ENCODE measurements at regions not wholly inside any gene's neighbourhood (a gene's known extent, or its start where the extent isn't known, plus 50 kb on each side); places are given as distances from the start of the nearest gene placed in this dataset.

DNA sequence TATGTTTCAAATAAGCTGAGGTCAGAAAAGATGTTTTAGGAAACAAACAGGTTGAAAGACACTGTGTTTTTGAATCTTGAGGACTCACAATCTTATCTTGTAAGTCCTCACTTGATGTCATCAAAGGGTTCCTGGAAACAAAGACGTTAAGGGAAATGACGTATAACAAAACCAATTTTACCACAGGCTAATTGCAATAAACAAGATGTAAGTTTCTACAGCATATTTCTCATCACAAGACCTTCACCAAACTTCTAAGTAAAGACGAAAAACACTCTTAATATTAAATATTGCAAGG is 433.5 kb upstream of the FAT3 start:
- H3K4me1 Mint-ChIP-seq: no peaks in the 10 kb centered on the region
- H3K27me3 Mint-ChIP-seq (ENCODE audit: low read depth in 3 of 3): no peaks in the 10 kb centered on the region
- H3K27ac ChIP-seq (ENCODE audit: low read depth in 1 of 2, low read length in 2 of 2): no peak overlapping the region
- no peak overlapping the region for H3K27ac Mint-ChIP-seq
- H3K9me3 Mint-ChIP-seq: peaks cover 0 to 2% (median 0%) of the 10 kb centered on the region in 7 donors
- no peaks in the 10 kb centered on the region for H3K79me2 ChIP-seq (ENCODE audit: insufficient read depth, low read length)
- H3K4me2 ChIP-seq (replicated peaks; ENCODE audit: extremely low read depth, low read length, poor library complexity, severe bottlenecking): no peak overlapping the region
- H3K9ac ChIP-seq (ENCODE audit: insufficient read depth, low read length, poor library complexity, severe bottlenecking): no peak overlapping the region
- H3K27me3 ChIP-seq (ENCODE audit: control insufficient read depth in 2 of 2, insufficient read depth in 2 of 2, low read length in 2 of 2): no peaks in the 10 kb centered on the region
- intact Hi-C loops (cut with micrococcal nuclease): no loop called here
- no peaks in the 10 kb centered on the region for H3K36me3 Mint-ChIP-seq
- no peak overlapping the region for H3K4me3 Mint-ChIP-seq
- no peak overlapping the region for H3K4me3 ChIP-seq (replicated peaks in 1 of 3; ENCODE audit: low read depth in 2 of 3, low read length in 3 of 3)
- H4K20me1 ChIP-seq (ENCODE audit: insufficient read depth, low read length): no peaks in the 10 kb centered on the region
- WGBS (ENCODE audit: insufficient coverage): no CpG with 5 or more reads among the region's 3 CpGs
- TF ChIP-seq, protein P1, sequence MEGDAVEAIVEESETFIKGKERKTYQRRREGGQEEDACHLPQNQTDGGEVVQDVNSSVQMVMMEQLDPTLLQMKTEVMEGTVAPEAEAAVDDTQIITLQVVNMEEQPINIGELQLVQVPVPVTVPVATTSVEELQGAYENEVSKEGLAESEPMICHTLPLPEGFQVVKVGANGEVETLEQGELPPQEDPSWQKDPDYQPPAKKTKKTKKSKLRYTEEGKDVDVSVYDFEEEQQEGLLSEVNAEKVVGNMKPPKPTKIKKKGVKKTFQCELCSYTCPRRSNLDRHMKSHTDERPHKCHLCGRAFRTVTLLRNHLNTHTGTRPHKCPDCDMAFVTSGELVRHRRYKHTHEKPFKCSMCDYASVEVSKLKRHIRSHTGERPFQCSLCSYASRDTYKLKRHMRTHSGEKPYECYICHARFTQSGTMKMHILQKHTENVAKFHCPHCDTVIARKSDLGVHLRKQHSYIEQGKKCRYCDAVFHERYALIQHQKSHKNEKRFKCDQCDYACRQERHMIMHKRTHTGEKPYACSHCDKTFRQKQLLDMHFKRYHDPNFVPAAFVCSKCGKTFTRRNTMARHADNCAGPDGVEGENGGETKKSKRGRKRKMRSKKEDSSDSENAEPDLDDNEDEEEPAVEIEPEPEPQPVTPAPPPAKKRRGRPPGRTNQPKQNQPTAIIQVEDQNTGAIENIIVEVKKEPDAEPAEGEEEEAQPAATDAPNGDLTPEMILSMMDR (IDR thresholded peaks at IDR 0.05): no peak
- H3K9me3 ChIP-seq (replicated peaks in 1 of 2; ENCODE audit: control insufficient read depth in 1 of 2, insufficient read depth in 1 of 2, low read length in 2 of 2): no peaks in the 10 kb centered on the region
- no peaks in the 10 kb centered on the region for H3K36me3 ChIP-seq (replicated peaks in 1 of 2; ENCODE audit: control insufficient read depth in 1 of 2, insufficient read depth in 2 of 2, low read length in 2 of 2)
- H2AFZ ChIP-seq (ENCODE audit: insufficient read depth, low read depth, low read length, poor library complexity, severe bottlenecking): no peak overlapping the region
- DNase-seq: no peak
- H3K4me1 ChIP-seq (ENCODE audit: control insufficient read depth in 1 of 2, insufficient read depth in 2 of 2, low read length in 2 of 2): no peaks in the 10 kb centered on the region

GRCh38 chr11:91790346-91791170 is 434.1 kb upstream of the FAT3 start:
- Histone ChIP-seq H3K9ac (ENCODE audit: insufficient read depth, low read length, poor library complexity, severe bottlenecking) (no peak overlapping the region), H3K27me3 (ENCODE audit: control insufficient read depth in 2 of 2, insufficient read depth in 2 of 2, low read length in 2 of 2) (no peaks in the 10 kb centered on the region), H2AFZ (ENCODE audit: insufficient read depth, low read depth, low read length, poor library complexity, severe bottlenecking) (no peak overlapping the region), H3K4me2 (replicated peaks; ENCODE audit: extremely low read depth, low read length, poor library complexity, severe bottlenecking) (no peak overlapping the region), H3K9me3 (replicated peaks in 1 of 2; ENCODE audit: control insufficient read depth in 1 of 2, insufficient read depth in 1 of 2, low read length in 2 of 2) (no peaks in the 10 kb centered on the region), H3K4me1 (ENCODE audit: control insufficient read depth in 1 of 2, insufficient read depth in 2 of 2, low read length in 2 of 2) (no peaks in the 10 kb centered on the region), H3K4me3 (replicated peaks in 1 of 3; ENCODE audit: low read depth in 2 of 3, low read length in 3 of 3) (no peak overlapping the region), H3K27ac (ENCODE audit: low read depth in 1 of 2, low read length in 2 of 2) (no peak overlapping the region), H4K20me1 (ENCODE audit: insufficient read depth, low read length) (no peaks in the 10 kb centered on the region), H3K79me2 (ENCODE audit: insufficient read depth, low read length) (no peaks in the 10 kb centered on the region), H3K36me3 (replicated peaks in 1 of 2; ENCODE audit: control insufficient read depth in 1 of 2, insufficient read depth in 2 of 2, low read length in 2 of 2) (no peaks in the 10 kb centered on the region)
- Mint-ChIP-seq H3K27me3 (ENCODE audit: low read depth in 3 of 3) (no peaks in the 10 kb centered on the region), H3K9me3 (peaks cover 0 to 2% (median 0%) of the 10 kb centered on the region in 7 donors), H3K4me3 (no peak overlapping the region), H3K27ac (no peak overlapping the region), H3K4me1 (no peaks in the 10 kb centered on the region), H3K36me3 (no peaks in the 10 kb centered on the region)
- no peak for DNase-seq
- WGBS (ENCODE audit: insufficient coverage): 100% methylated on average over 1 of the region's 6 CpGs
- TF ChIP-seq, protein P1 (IDR thresholded peaks at IDR 0.05): no peak
- intact Hi-C loops (cut with micrococcal nuclease): no loop called here

Measured in CD14-positive monocyte (primary cell).